Upper lobe of left lung (tissue), 6 donors: ENCODE measurements at regions not wholly inside any gene's neighbourhood (a gene's known extent, or its start where the extent isn't known, plus 50 kb on each side); places are given as distances from the start of the nearest gene placed in this dataset.

Experiments
- ATAC-seq, 2 donors: fragments of 200-7000 bp; cut with Tn5 transposase; one replicate each; pipeline ENCODE4 v1.9.1; 2022; ENCODE audit warnings: mild to moderate bottlenecking in 2 of 2, moderate library complexity in 2 of 2; ENCODE audit not compliant: low FRiP score in 2 of 2
- DNase-seq, 2 donors: peaks; one replicate each; pipeline ENCODE4 v3.0.0-alpha.2; 2019 to 2020
- H3K27ac ChIP-seq, 4 donors: fragments of 200-600 bp; sonication (generic); one replicate each; pipeline ENCODE4 v1.5.1; 2016 to 2019
- H3K27me3 ChIP-seq, 4 donors: fragments of 200-600 bp; sonication (generic); one replicate each; pipeline ENCODE4 v1.5.1; 2017 to 2019
- H3K36me3 ChIP-seq, 4 donors: fragments of 200-600 bp; sonication (generic); one replicate each; pipeline ENCODE4 v1.5.1; 2016 to 2019
- H3K4me1 ChIP-seq, 4 donors: fragments of 200-600 bp; sonication (generic); one replicate each; pipeline ENCODE4 v1.5.1; 2018 to 2019
- H3K4me3 ChIP-seq, 4 donors: fragments of 200-600 bp; sonication (generic); one replicate each; pipeline ENCODE4 v1.5.1; 2017 to 2019; ENCODE audit warnings: mild to moderate bottlenecking in 2 of 4, moderate library complexity in 1 of 4
- H3K9me3 ChIP-seq, 4 donors: fragments of 200-600 bp; sonication (generic); one replicate each; pipeline ENCODE4 v1.5.1; 2018 to 2019
- EP300 ChIP-seq, 4 donors: sonication (generic); formaldehyde crosslinking; IDR thresholded peaks; one replicate each; pipeline ENCODE4 v1.5.1; 2017; ENCODE audit warnings: antibody characterized with exemption in 4 of 4, control low read depth in 2 of 4
- POLR2A ChIP-seq, 4 donors: fragments of 450-650 bp; IDR thresholded peaks; one replicate each; pipeline ENCODE4 v1.5.1; 2016 to 2017; ENCODE audit warnings: antibody characterized with exemption in 4 of 4, mild to moderate bottlenecking in 2 of 4
- POLR2AphosphoS5 ChIP-seq, 2 donors: sonication (generic); formaldehyde crosslinking; IDR thresholded peaks; one replicate each; pipeline ENCODE4 v1.5.1; 2017; ENCODE audit warnings: antibody characterized with exemption in 2 of 2
- WGBS, 2 donors: methylation state at CpG; one replicate each; pipeline ENCODE4 v1.1.5; 2017 to 2018; 5-methylcytosine and 5-hydroxymethylcytosine counted together
- TF ChIP-seq, protein P1 (sequence below), 6 experiments: fragments of 450-650 bp in 4 of 6; fragments of 200-600 bp in 2 of 6; sonication (generic) in 2 of 6; IDR thresholded peaks; one replicate each; pipeline ENCODE4 v1.5.1; 2016 to 2019; ENCODE audit warnings: antibody characterized with exemption in 6 of 6
- donor health status: DM: no; HTN: no; CAD: no; lungs with moderate emphysema.
- donor health status: DM: no; HTN: yes; CAD: no; lungs with severe emphysema.

DNA sequence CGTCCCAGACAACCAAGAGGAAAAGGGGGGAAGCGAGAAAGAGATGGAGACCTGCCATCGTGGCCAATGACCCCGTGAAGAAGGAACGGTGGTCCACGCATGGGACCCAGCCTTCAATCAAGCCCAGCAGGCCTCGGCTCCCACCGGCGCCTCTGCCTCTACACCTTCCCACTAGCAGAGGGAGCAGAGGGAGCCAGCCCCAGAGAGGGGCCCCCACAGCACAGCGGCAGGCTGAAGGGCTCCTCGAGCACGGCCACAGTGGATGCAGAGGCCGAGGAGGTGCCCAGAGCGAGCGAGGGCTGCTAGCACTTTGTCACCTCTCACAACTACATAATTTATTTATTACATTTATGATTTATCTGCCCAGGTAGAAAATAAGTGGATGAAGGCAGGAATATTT lies 68.4 kb upstream of the TOPAZ1 start:
- no peak for ATAC-seq
- WGBS, 2 donors, result 94 to 97% methylated on average over 15 of the region's 15 CpGs
- TF ChIP-seq EP300 (IDR thresholded peaks at IDR 0.05) (no peak), POLR2AphosphoS5 (IDR thresholded peaks at IDR 0.05) (no peak), POLR2A (IDR thresholded peaks at IDR 0.05) (no peak)
- TF ChIP-seq, protein P1, sequence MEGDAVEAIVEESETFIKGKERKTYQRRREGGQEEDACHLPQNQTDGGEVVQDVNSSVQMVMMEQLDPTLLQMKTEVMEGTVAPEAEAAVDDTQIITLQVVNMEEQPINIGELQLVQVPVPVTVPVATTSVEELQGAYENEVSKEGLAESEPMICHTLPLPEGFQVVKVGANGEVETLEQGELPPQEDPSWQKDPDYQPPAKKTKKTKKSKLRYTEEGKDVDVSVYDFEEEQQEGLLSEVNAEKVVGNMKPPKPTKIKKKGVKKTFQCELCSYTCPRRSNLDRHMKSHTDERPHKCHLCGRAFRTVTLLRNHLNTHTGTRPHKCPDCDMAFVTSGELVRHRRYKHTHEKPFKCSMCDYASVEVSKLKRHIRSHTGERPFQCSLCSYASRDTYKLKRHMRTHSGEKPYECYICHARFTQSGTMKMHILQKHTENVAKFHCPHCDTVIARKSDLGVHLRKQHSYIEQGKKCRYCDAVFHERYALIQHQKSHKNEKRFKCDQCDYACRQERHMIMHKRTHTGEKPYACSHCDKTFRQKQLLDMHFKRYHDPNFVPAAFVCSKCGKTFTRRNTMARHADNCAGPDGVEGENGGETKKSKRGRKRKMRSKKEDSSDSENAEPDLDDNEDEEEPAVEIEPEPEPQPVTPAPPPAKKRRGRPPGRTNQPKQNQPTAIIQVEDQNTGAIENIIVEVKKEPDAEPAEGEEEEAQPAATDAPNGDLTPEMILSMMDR (IDR thresholded peaks at IDR 0.05), result no peak

GRCh38 chr3:44175070-44175469 lies 66.6 kb upstream of the TOPAZ1 start:
- no peak overlapping the region for H3K27ac ChIP-seq
- no peaks in the 10 kb centered on the region for H3K36me3 ChIP-seq
- TF ChIP-seq POLR2AphosphoS5 (IDR thresholded peaks at IDR 0.05), result no peak
- TF ChIP-seq EP300 (IDR thresholded peaks at IDR 0.05), result no peak
- no peak for TF ChIP-seq POLR2A (IDR thresholded peaks at IDR 0.05)
- TF ChIP-seq, protein P1 (IDR thresholded peaks at IDR 0.05), result no peak
- no peak for ATAC-seq
- no peaks in the 10 kb centered on the region for H3K4me1 ChIP-seq
- H3K27me3 ChIP-seq, result no peaks in the 10 kb centered on the region
- H3K4me3 ChIP-seq, result no peak overlapping the region
- no peak for DNase-seq
- H3K9me3 ChIP-seq, result no peaks in the 10 kb centered on the region
- WGBS, 2 donors, result 55 to 57% methylated on average over 2 of the region's 2 CpGs

More for the DNA sequence above, 68.4 kb upstream of the TOPAZ1 start:
- Histone ChIP-seq H3K27ac (no peak overlapping the region), H3K4me1 (no peaks in the 10 kb centered on the region), H3K36me3 (no peaks in the 10 kb centered on the region), H3K27me3 (no peaks in the 10 kb centered on the region), H3K4me3 (no peak overlapping the region), H3K9me3 (no peaks in the 10 kb centered on the region)
- DNase-seq, result peak in 1 of 2 donors; percentile 70

DNA sequence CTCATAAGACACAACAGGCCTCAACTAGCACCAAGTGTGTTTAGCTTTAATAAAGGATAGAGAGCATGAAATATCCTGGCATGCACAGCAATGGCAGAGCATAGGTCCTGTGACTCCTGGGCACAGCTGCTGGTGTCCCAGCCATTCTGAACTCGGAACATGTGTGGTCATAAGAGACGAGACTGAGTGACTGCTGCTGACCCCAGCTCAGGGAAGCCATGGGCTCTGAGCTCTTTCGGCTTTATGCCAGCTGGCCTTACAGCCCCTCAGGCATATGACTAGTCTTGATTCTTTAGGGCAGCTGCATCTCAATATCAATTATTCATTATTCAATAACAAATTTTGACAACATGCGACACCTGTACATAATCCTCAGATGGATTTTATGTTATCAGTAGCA lies 62.4 kb upstream of the TOPAZ1 start:
- no peak overlapping the region for H3K27ac ChIP-seq
- no peak overlapping the region for H3K4me3 ChIP-seq
- no peak for TF ChIP-seq POLR2A (IDR thresholded peaks at IDR 0.05)
- TF ChIP-seq, protein P1 (IDR thresholded peaks at IDR 0.05), result no peak
- 80 to 98% methylated on average over 4 of the region's 4 CpGs for WGBS, 2 donors
- DNase-seq, result no peak
- ATAC-seq, result no peak
- H3K4me1 ChIP-seq, result peaks cover 0 to 2% (median 0%) of the 10 kb centered on the region in 4 donors
- H3K36me3 ChIP-seq, result no peaks in the 10 kb centered on the region
- no peaks in the 10 kb centered on the region for H3K27me3 ChIP-seq
- no peaks in the 10 kb centered on the region for H3K9me3 ChIP-seq

- DNase-seq (no peak), ATAC-seq (no peak)
- Histone ChIP-seq H3K36me3 (no peaks in the 10 kb centered on the region), H3K27ac (no peak overlapping the region), H3K9me3 (no peaks in the 10 kb centered on the region), H3K27me3 (no peaks in the 10 kb centered on the region), H3K4me1 (peaks cover 0 to 4% (median 0%) of the 10 kb centered on the region in 4 donors), H3K4me3 (no peak overlapping the region)
- WGBS, 2 donors, result 39 to 42% methylated on average over 13 to 14 of the region's 14 CpGs
- no peak for TF ChIP-seq EP300 (IDR thresholded peaks at IDR 0.05)
- TF ChIP-seq POLR2A (IDR thresholded peaks at IDR 0.05), result no peak
- TF ChIP-seq POLR2AphosphoS5 (IDR thresholded peaks at IDR 0.05), result no peak
- TF ChIP-seq, protein P1 (IDR thresholded peaks at IDR 0.05), result no peak
Measured at GRCh38 chr3:44184319-44184953, 57.2 kb upstream of the TOPAZ1 start.

- H3K27ac ChIP-seq, result no peak overlapping the region
Measured at GRCh38 chr3:44185396-44185915, 56.2 kb upstream of the TOPAZ1 start.

More at GRCh38 chr3:44185396-44185915, 56.2 kb upstream of the TOPAZ1 start:
- no peak overlapping the region for H3K4me3 ChIP-seq
- DNase-seq, result no peak
- peaks cover 0 to 4% (median 0%) of the 10 kb centered on the region in 4 donors for H3K4me1 ChIP-seq
- no peaks in the 10 kb centered on the region for H3K27me3 ChIP-seq
- WGBS, 2 donors, result 85 to 89% methylated on average over 4 of the region's 4 CpGs
- ATAC-seq, result no peak
- no peaks in the 10 kb centered on the region for H3K9me3 ChIP-seq
- no peaks in the 10 kb centered on the region for H3K36me3 ChIP-seq
- TF ChIP-seq, protein P1 (IDR thresholded peaks at IDR 0.05), result no peak
- TF ChIP-seq EP300 (IDR thresholded peaks at IDR 0.05) (no peak), POLR2A (IDR thresholded peaks at IDR 0.05) (no peak), POLR2AphosphoS5 (IDR thresholded peaks at IDR 0.05) (no peak)
